B cell (primary cell): ENCODE measurements at regions not wholly inside any gene's neighbourhood (a gene's known extent, or its start where the extent isn't known, plus 50 kb on each side); places are given as distances from the start of the nearest gene placed in this dataset.

Experiments
- EZH2 ChIP-seq: IDR thresholded peaks from 2 replicates; pipeline ENCODE4 v1.6.1; 2012; ENCODE audit warnings: borderline replicate concordance, low read depth, mild to moderate bottlenecking, moderate library complexity, low read length; ENCODE audit not compliant: insufficient read depth, poor library complexity, severe bottlenecking
- TF ChIP-seq, protein P1 (sequence below): fragments of 200-600 bp; IDR thresholded peaks from one replicate; pipeline ENCODE4 v1.8.0; 2022; ENCODE audit warnings: antibody characterized with exemption, mild to moderate bottlenecking

DNA sequence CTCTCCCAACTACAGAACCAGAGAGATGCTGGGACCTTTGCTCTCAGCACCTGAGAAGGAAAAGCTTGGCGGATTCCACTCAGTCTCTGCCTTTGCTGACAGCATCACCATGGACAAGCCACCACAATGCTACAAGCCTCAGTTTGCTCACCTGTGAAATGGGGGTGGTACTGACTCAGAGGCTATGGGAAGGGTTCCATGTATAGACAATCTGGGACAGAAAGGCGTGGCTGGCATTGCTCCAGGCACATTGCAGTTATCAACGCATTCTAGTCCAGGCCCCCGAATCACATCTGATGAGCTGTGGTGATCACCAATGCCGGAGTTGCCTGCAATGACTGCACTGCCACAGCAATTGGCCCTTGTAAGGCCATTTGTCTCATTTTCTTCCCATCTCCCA, 72.6 kb downstream of the ISX start:
- TF ChIP-seq, protein P1, sequence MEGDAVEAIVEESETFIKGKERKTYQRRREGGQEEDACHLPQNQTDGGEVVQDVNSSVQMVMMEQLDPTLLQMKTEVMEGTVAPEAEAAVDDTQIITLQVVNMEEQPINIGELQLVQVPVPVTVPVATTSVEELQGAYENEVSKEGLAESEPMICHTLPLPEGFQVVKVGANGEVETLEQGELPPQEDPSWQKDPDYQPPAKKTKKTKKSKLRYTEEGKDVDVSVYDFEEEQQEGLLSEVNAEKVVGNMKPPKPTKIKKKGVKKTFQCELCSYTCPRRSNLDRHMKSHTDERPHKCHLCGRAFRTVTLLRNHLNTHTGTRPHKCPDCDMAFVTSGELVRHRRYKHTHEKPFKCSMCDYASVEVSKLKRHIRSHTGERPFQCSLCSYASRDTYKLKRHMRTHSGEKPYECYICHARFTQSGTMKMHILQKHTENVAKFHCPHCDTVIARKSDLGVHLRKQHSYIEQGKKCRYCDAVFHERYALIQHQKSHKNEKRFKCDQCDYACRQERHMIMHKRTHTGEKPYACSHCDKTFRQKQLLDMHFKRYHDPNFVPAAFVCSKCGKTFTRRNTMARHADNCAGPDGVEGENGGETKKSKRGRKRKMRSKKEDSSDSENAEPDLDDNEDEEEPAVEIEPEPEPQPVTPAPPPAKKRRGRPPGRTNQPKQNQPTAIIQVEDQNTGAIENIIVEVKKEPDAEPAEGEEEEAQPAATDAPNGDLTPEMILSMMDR, result no peak
- no peak for TF ChIP-seq EZH2
